SK-N-MC (cell line): ENCODE measurements at regions not wholly inside any gene's neighbourhood (a gene's known extent, or its start where the extent isn't known, plus 50 kb on each side); places are given as distances from the start of the nearest gene placed in this dataset.

Experiments
- EZH2 ChIP-seq: fragments of 200-600 bp; sonication (generic); IDR thresholded peaks from one replicate; pipeline ENCODE4 v1.6.1; 2017; ENCODE audit warnings: antibody characterized with exemption
- FOXP2 ChIP-seq: optimal IDR thresholded peaks from 2 replicates; pipeline ENCODE3; 2011; ENCODE audit warnings: mild to moderate bottlenecking, moderate library complexity; ENCODE audit not compliant: insufficient read depth; ENCODE audit errors: extremely low read length, control extremely low read depth
- POLR2AphosphoS5 ChIP-seq: IDR thresholded peaks from 2 replicates; pipeline ENCODE4 v1.6.1; 2012; ENCODE audit warnings: mild to moderate bottlenecking, low read depth, low read length, borderline replicate concordance

- TF ChIP-seq POLR2AphosphoS5 (no peak), EZH2 (peak; percentile 58), FOXP2 (no peak)
Observed at GRCh38 chr17:79349506-79350400, 261.1 kb downstream of the RBFOX3 start.
